DMS114 treated with DMSO at 0.1 percent for 48 hours (cell line): ENCODE measurements at regions not wholly inside any gene's neighbourhood (a gene's known extent, or its start where the extent isn't known, plus 50 kb on each side); places are given as distances from the start of the nearest gene placed in this dataset.

Experiments
- DNase-seq: peaks from one replicate; lab custom pipeline; 2025; ENCODE audit not compliant: unreplicated experiment; lab: John Stamatoyannopoulos, UW

GRCh38 chr13:33512880-33513554, 227.5 kb upstream of the STARD13 start:
- DNase-seq: no peak

- DNase-seq: no peak
Observed at GRCh38 chr13:33514362-33514761, 228.8 kb upstream of the STARD13 start.

- DNase-seq: no peak
Observed at GRCh38 chr13:33515146-33515545, 229.6 kb upstream of the STARD13 start.

- no peak for DNase-seq
Observed at GRCh38 chr13:33518452-33518851, 232.9 kb upstream of the STARD13 start.

GRCh38 chr13:33519561-33520467, 234.3 kb upstream of the STARD13 start:
- no peak for DNase-seq

GRCh38 chr13:33520468-33520839, 234.9 kb upstream of the STARD13 start:
- no peak for DNase-seq

GRCh38 chr13:33524086-33524485, 238.5 kb upstream of the STARD13 start:
- DNase-seq: no peak

- no peak for DNase-seq
Observed at GRCh38 chr13:33525763-33526162, 240.2 kb upstream of the STARD13 start.

GRCh38 chr13:33526718-33527117, 241.2 kb upstream of the STARD13 start:
- no peak for DNase-seq

GRCh38 chr13:33528896-33529295, 243.3 kb upstream of the STARD13 start:
- DNase-seq: no peak

GRCh38 chr13:33531484-33531883, 245.9 kb upstream of the STARD13 start:
- DNase-seq: no peak

- DNase-seq: no peak
Observed at GRCh38 chr13:33535061-33535460, 249.5 kb upstream of the STARD13 start.

GRCh38 chr13:33536601-33537000, 251.0 kb upstream of the STARD13 start:
- DNase-seq: no peak

- no peak for DNase-seq
Observed at GRCh38 chr13:33537026-33537425, 251.5 kb upstream of the STARD13 start.

GRCh38 chr13:33537676-33538075, 252.1 kb upstream of the STARD13 start:
- DNase-seq: no peak

GRCh38 chr13:33541456-33541855, 255.9 kb upstream of the STARD13 start:
- DNase-seq: no peak

- no peak for DNase-seq
Observed at GRCh38 chr13:33541962-33542308, 256.4 kb upstream of the STARD13 start.

- DNase-seq: peak; percentile 88
Observed at GRCh38 chr13:33542309-33543088, 256.9 kb upstream of the STARD13 start.

GRCh38 chr13:33543089-33543459, 257.5 kb upstream of the STARD13 start:
- DNase-seq: no peak

GRCh38 chr13:33543631-33544265, 258.2 kb upstream of the STARD13 start:
- no peak for DNase-seq

GRCh38 chr13:33544308-33544707, 258.8 kb upstream of the STARD13 start:
- no peak for DNase-seq
